HG03045 (cell line): ENCODE measurements at regions not wholly inside any gene's neighbourhood (a gene's known extent, or its start where the extent isn't known, plus 50 kb on each side); places are given as distances from the start of the nearest gene placed in this dataset.

Source experiments
- ATAC-seq: cut with Tn5 transposase; IDR thresholded peaks from one replicate; pipeline ENCODE4 v1.9.1; 2021; ENCODE audit warnings: mild to moderate bottlenecking, moderate library complexity; ENCODE audit not compliant: unreplicated experiment

- ATAC-seq, result no peak
Observed at GRCh38 chr6:165830761-165831160, 167.7 kb upstream of the PDE10A start.

GRCh38 chr6:165829376-165829775 lies 166.3 kb upstream of the PDE10A start:
- ATAC-seq, result no peak

GRCh38 chr6:165827190-165827518 lies 164.1 kb upstream of the PDE10A start:
- no peak for ATAC-seq

- ATAC-seq, result no peak
Observed at GRCh38 chr6:165826487-165827189, 163.6 kb upstream of the PDE10A start.

GRCh38 chr6:165825256-165825815 lies 162.3 kb upstream of the PDE10A start:
- ATAC-seq, result no peak

GRCh38 chr6:165823609-165824326 lies 160.7 kb upstream of the PDE10A start:
- ATAC-seq, result no peak

GRCh38 chr6:165822501-165822900 lies 159.5 kb upstream of the PDE10A start:
- ATAC-seq, result no peak

- no peak for ATAC-seq
Observed at GRCh38 chr6:165821754-165822153, 158.7 kb upstream of the PDE10A start.

- no peak for ATAC-seq
Observed at GRCh38 chr6:165820934-165821333, 157.9 kb upstream of the PDE10A start.

- no peak for ATAC-seq
Observed at GRCh38 chr6:165820407-165820806, 157.4 kb upstream of the PDE10A start.

GRCh38 chr6:165819394-165819793 lies 156.4 kb upstream of the PDE10A start:
- no peak for ATAC-seq

GRCh38 chr6:165818200-165818599 lies 155.2 kb upstream of the PDE10A start:
- ATAC-seq, result no peak

- ATAC-seq, result no peak
Observed at GRCh38 chr6:165817771-165818170, 154.7 kb upstream of the PDE10A start.

GRCh38 chr6:165817148-165817547 lies 154.1 kb upstream of the PDE10A start:
- ATAC-seq, result no peak

- no peak for ATAC-seq
Observed at GRCh38 chr6:165814679-165815078, 151.6 kb upstream of the PDE10A start.

GRCh38 chr6:165811512-165811911 lies 148.5 kb upstream of the PDE10A start:
- no peak for ATAC-seq

- ATAC-seq, result no peak
Observed at GRCh38 chr6:165808021-165808420, 145.0 kb upstream of the PDE10A start.

- ATAC-seq, result no peak
Observed at GRCh38 chr6:165807249-165807960, 144.4 kb upstream of the PDE10A start.

GRCh38 chr6:165806126-165806810 lies 143.2 kb upstream of the PDE10A start:
- ATAC-seq, result no peak

- ATAC-seq, result no peak
Observed at GRCh38 chr6:165805636-165806035, 142.6 kb upstream of the PDE10A start.

GRCh38 chr6:165805067-165805555 lies 142.1 kb upstream of the PDE10A start:
- no peak for ATAC-seq
